Dendritic cell treated with granulocyte-macrophage colony-stimulating factor and Interleukin-4, amounts not matched to agents 40 ng/mL and 50 ng/mL, for 4 days (primary cell): ENCODE measurements at regions not wholly inside any gene's neighbourhood (a gene's known extent, or its start where the extent isn't known, plus 50 kb on each side); places are given as distances from the start of the nearest gene placed in this dataset.
"Not testable (repeated sequence)": the region's sequence is repeated elsewhere in the genome, so short reads cannot be mapped to it uniquely, and the experiment has no call there.

ENCODE experiments used
- H3K27ac Mint-ChIP-seq: one replicate; pipeline ENCODE4 v1.8.0; 2022; ENCODE audit warnings: mild to moderate bottlenecking, mixed read lengths
- H3K27me3 Mint-ChIP-seq: one replicate; pipeline ENCODE4 v1.8.0; 2022; ENCODE audit warnings: mild to moderate bottlenecking, mixed read lengths
- H3K36me3 Mint-ChIP-seq: one replicate; pipeline ENCODE4 v1.8.0; 2022; ENCODE audit warnings: low read depth, mixed read lengths
- H3K4me1 Mint-ChIP-seq: one replicate; pipeline ENCODE4 v1.8.0; 2022; ENCODE audit warnings: low read depth, mixed read lengths
- H3K4me3 Mint-ChIP-seq: one replicate; pipeline ENCODE4 v1.8.0; 2022; ENCODE audit warnings: mild to moderate bottlenecking, moderate library complexity, mixed read lengths
- H3K9me3 Mint-ChIP-seq: one replicate; pipeline ENCODE4 v1.8.0; 2022; ENCODE audit warnings: mixed read lengths
- intact Hi-C: fragments of 100-400 bp; cut with micrococcal nuclease; formaldehyde crosslinking; loops from one replicate; pipeline ENCODE4 v1.15.0; 2022

GRCh38 chr4:23944556-23944955 is 54.7 kb upstream of the PPARGC1A start:
- H3K4me1 Mint-ChIP-seq = peaks cover 25% of the 10 kb centered on the region
- H3K27ac Mint-ChIP-seq, H3K27me3 Mint-ChIP-seq, H3K9me3 Mint-ChIP-seq, H3K4me3 Mint-ChIP-seq, intact Hi-C loops, H3K36me3 Mint-ChIP-seq: not testable (repeated sequence)

- Mint-ChIP-seq H3K27ac (no peak overlapping the region), H3K4me1 (peaks cover 25% of the 10 kb centered on the region), H3K36me3 (no peaks in the 10 kb centered on the region), H3K9me3 (no peaks in the 10 kb centered on the region), H3K4me3 (no peak overlapping the region), H3K27me3 (no peaks in the 10 kb centered on the region)
- intact Hi-C loops = no loop called here
Measured at GRCh38 chr4:23943478-23943877, 53.6 kb upstream of the PPARGC1A start.

GRCh38 chr4:23942471-23942870 is 52.6 kb upstream of the PPARGC1A start:
- H3K4me1 Mint-ChIP-seq = peaks cover 25% of the 10 kb centered on the region
- H3K9me3 Mint-ChIP-seq = no peaks in the 10 kb centered on the region
- no peak overlapping the region for H3K27ac Mint-ChIP-seq
- H3K36me3 Mint-ChIP-seq = no peaks in the 10 kb centered on the region
- H3K27me3 Mint-ChIP-seq = no peaks in the 10 kb centered on the region
- intact Hi-C loops = no loop called here
- no peak overlapping the region for H3K4me3 Mint-ChIP-seq
